Glomerular visceral epithelial cell (primary cell): ENCODE measurements at regions not wholly inside any gene's neighbourhood (a gene's known extent, or its start where the extent isn't known, plus 50 kb on each side); places are given as distances from the start of the nearest gene placed in this dataset.

Experiments
- DNase-seq: peaks from one replicate; pipeline ENCODE4 v3.0.0-alpha.2; 2016; ENCODE audit errors: extremely low spot score

GRCh38 chr2:128791985-128792320 lies 473.3 kb upstream of the HS6ST1 start:
- no peak for DNase-seq

GRCh38 chr2:128792476-128793054 lies 473.9 kb upstream of the HS6ST1 start:
- DNase-seq = no peak

- no peak for DNase-seq
Measured at GRCh38 chr2:128793404-128793803, 474.7 kb upstream of the HS6ST1 start.

GRCh38 chr2:128794285-128794684 lies 475.6 kb upstream of the HS6ST1 start:
- no peak for DNase-seq

GRCh38 chr2:128796321-128796720 lies 477.7 kb upstream of the HS6ST1 start:
- no peak for DNase-seq

GRCh38 chr2:128797092-128797491 lies 478.4 kb upstream of the HS6ST1 start:
- DNase-seq = no peak

GRCh38 chr2:128797533-128797932 lies 478.9 kb upstream of the HS6ST1 start:
- no peak for DNase-seq

- no peak for DNase-seq
Measured at GRCh38 chr2:128797937-128798336, 479.3 kb upstream of the HS6ST1 start.

- no peak for DNase-seq
Measured at GRCh38 chr2:128798502-128799283, 480.0 kb upstream of the HS6ST1 start.

- no peak for DNase-seq
Measured at GRCh38 chr2:128799284-128799552, 480.6 kb upstream of the HS6ST1 start.

- no peak for DNase-seq
Measured at GRCh38 chr2:128799730-128800129, 481.1 kb upstream of the HS6ST1 start.

- DNase-seq = no peak
Measured at GRCh38 chr2:128801576-128801975, 482.9 kb upstream of the HS6ST1 start.

- DNase-seq = no peak
Measured at GRCh38 chr2:128803222-128803621, 484.6 kb upstream of the HS6ST1 start.

- no peak for DNase-seq
Measured at GRCh38 chr2:128805237-128805636, 486.6 kb upstream of the HS6ST1 start.

GRCh38 chr2:128805918-128806317 lies 487.2 kb upstream of the HS6ST1 start:
- DNase-seq = no peak

- no peak for DNase-seq
Measured at GRCh38 chr2:128807317-128807716, 488.6 kb upstream of the HS6ST1 start.

- no peak for DNase-seq
Measured at GRCh38 chr2:128808462-128809258, 490.0 kb upstream of the HS6ST1 start.

GRCh38 chr2:128809259-128809636 lies 490.6 kb upstream of the HS6ST1 start:
- no peak for DNase-seq

GRCh38 chr2:128809880-128810279 lies 491.2 kb upstream of the HS6ST1 start:
- DNase-seq = no peak

GRCh38 chr2:128812183-128812940 lies 493.7 kb upstream of the HS6ST1 start:
- DNase-seq = no peak

GRCh38 chr2:128813352-128814034 lies 494.8 kb upstream of the HS6ST1 start:
- no peak for DNase-seq

- no peak for DNase-seq
Measured at GRCh38 chr2:128815248-128815647, 496.6 kb upstream of the HS6ST1 start.
